HEK293T (cell line): ENCODE measurements at regions not wholly inside any gene's neighbourhood (a gene's known extent, or its start where the extent isn't known, plus 50 kb on each side); places are given as distances from the start of the nearest gene placed in this dataset.

Source experiments
- ARNT ChIP-seq: fragments of 450-650 bp; IDR thresholded peaks from 2 replicates; pipeline ENCODE4 v1.6.1; 2017; ENCODE audit warnings: mild to moderate bottlenecking
- BHLHE40 ChIP-seq: fragments of 450-650 bp; IDR thresholded peaks from 2 replicates; pipeline ENCODE4 v1.6.1; 2016; ENCODE audit warnings: mild to moderate bottlenecking, moderate library complexity, borderline replicate concordance
- CTBP1 ChIP-seq: fragments of 450-650 bp; IDR thresholded peaks from 2 replicates; pipeline ENCODE4 v1.6.1; 2016; ENCODE audit warnings: borderline replicate concordance
- FOXA1 ChIP-seq: fragments of 450-650 bp; IDR thresholded peaks from 2 replicates; pipeline ENCODE4 v1.6.1; 2016; ENCODE audit warnings: mild to moderate bottlenecking
- FOXM1 ChIP-seq: fragments of 450-650 bp; IDR thresholded peaks from 2 replicates; pipeline ENCODE4 v1.6.1; 2017; ENCODE audit warnings: mild to moderate bottlenecking, borderline replicate concordance
- HDGF ChIP-seq: fragments of 450-650 bp; IDR thresholded peaks from 2 replicates; pipeline ENCODE4 v1.6.1; 2017; ENCODE audit warnings: antibody characterized with exemption, borderline replicate concordance
- NFRKB ChIP-seq: fragments of 450-650 bp; IDR thresholded peaks from 2 replicates; pipeline ENCODE4 v1.6.1; 2016; ENCODE audit warnings: mild to moderate bottlenecking, moderate library complexity
- SP1 ChIP-seq: fragments of 450-650 bp; IDR thresholded peaks from 2 replicates; pipeline ENCODE4 v1.6.1; 2017
- SUZ12 ChIP-seq: fragments of 450-650 bp; IDR thresholded peaks from 2 replicates; pipeline ENCODE4 v1.6.1; 2016; ENCODE audit warnings: mild to moderate bottlenecking
- TARDBP ChIP-seq: fragments of 450-650 bp; IDR thresholded peaks from 2 replicates; pipeline ENCODE4 v1.6.1; 2016
- ZNF384 ChIP-seq: fragments of 450-650 bp; IDR thresholded peaks from 2 replicates; pipeline ENCODE4 v1.6.1; 2016

GRCh38 chr5:126315341-126315740 is 107.9 kb upstream of the GRAMD2B start:
- TF ChIP-seq TARDBP (no peak), CTBP1 (no peak), ARNT (no peak), SUZ12 (no peak), FOXM1 (no peak), HDGF (no peak), FOXA1 (no peak), SP1 (no peak), BHLHE40 (no peak), ZNF384 (no peak), NFRKB (no peak)
